GM11168 (cell line): ENCODE measurements at regions not wholly inside any gene's neighbourhood (a gene's known extent, or its start where the extent isn't known, plus 50 kb on each side); places are given as distances from the start of the nearest gene placed in this dataset.

ENCODE experiments used
- in situ Hi-C: fragments of 300-500 bp; cut with MboI; formaldehyde crosslinking; loops from one replicate; pipeline ENCODE4 v1.12.0; 2022; ENCODE audit warnings: low sequenced_read_pairs; ENCODE audit not compliant: unreplicated experiment

DNA sequence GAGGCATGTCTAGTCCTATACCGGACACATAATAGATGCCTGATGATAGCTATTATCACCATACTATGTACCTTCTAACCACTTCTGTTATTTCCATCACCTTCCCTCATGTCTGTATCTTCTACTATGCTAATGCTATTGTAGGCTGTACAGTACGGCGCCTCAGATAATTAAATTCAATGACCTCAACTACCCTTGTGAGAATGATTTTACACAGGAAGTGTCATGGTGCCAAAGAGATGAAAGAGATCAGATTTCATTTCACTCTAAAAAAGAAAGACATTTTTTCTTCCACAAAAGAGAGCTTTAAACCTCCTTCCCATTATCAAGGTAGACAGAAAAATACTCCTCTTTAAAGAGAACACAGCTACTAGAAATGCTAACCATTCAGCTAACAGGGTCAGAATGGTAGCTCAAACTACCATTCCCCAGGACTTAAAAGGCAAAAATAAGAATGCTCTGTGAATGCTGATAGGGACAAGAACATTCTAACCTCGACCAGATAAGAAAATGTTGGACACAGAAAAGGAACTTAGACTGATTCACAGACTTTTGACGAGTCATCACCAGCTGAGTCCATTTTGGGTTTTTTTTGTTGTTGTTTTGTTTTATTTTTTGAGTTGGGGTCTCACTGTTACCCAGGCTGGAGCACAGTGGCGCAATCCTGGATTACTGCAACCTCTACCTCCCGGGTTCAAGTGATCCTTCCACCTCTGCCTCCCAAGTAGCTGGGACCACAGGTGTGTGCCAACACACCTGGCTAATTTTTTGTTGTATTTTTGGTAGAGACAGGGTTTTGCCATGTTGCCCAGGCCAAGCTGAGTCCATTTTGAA lies 99.2 kb upstream of the RAPGEF2 start:
- in situ Hi-C loops, result loop anchor here (10.0 kb wide), 1 partner anchor 119 kb away; no protein-coding TSS in a partner anchor

DNA sequence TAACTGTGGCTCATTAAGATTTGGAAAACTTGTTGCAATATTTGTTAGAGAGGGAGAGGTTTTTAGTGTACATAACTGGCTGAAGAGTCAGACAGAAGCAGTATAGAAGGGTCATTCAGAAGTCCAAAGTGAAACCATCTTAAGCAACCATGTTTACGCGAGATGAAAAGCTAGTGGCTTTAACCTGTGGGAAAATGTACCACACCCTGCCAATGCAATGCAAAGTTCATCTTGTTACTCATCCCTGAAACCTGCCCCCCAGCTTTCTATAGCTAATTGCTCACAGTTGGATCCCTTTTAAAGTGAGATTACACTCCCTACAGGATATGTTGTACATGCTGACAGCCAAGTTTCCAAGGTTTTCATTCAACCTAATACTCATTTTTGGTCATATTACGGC lies 96.7 kb upstream of the RAPGEF2 start:
- in situ Hi-C loops, result loop anchor here (10.0 kb wide), 1 partner anchor 121 kb away; no protein-coding TSS in a partner anchor

GRCh38 chr4:159008671-159009070 lies 94.2 kb upstream of the RAPGEF2 start:
- in situ Hi-C loops, result loop anchor here (10.0 kb wide), 1 partner anchor 124 kb away; no protein-coding TSS in a partner anchor

- in situ Hi-C loops, result loop anchor here (10.0 kb wide), 1 partner anchor 125 kb away; no protein-coding TSS in a partner anchor
Observed at GRCh38 chr4:159009521-159009920, 93.4 kb upstream of the RAPGEF2 start.

- in situ Hi-C loops, result no loop called here
Observed at GRCh38 chr4:159010100-159010499, 92.8 kb upstream of the RAPGEF2 start.

GRCh38 chr4:159010563-159011260 lies 92.2 kb upstream of the RAPGEF2 start:
- in situ Hi-C loops, result no loop called here

DNA sequence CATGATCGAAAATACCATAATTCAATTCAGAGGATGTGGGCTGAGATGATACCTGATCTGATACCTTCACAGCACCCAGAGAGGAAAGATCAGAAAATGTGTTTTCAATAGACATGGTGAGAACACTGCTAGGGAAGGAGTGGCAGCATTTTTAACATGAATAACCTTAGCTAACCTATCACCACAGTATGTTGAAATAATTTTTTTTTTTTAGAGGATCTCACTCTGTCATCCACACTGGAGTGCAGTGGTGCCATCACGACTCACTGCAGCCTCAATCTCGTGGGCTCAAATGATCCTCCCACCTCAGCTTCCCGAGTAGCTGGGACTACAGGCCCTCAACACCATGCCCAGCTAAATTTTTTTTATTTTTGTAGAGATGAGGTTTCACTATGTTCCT lies 90.5 kb upstream of the RAPGEF2 start:
- in situ Hi-C loops, result no loop called here

- in situ Hi-C loops, result no loop called here
Observed at GRCh38 chr4:159013692-159014091, 89.2 kb upstream of the RAPGEF2 start.

DNA sequence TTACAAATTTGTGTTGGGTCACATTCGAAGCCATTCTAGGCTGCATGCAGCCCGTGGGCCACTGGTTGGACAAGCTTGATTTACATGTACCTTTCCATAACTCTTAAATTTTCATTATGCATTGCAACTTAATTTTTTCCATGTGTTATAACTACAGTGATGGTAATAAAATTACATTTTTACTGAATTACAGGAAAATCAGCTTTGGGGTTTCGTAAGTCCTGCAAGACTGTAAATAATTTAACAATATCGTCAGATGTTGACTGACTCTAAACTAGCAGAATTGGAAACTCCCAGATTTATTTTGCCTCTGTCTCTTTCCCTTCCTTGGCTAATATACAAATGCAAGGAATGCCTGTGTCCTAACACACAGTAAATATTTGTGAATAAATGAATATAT lies 88.0 kb upstream of the RAPGEF2 start:
- in situ Hi-C loops, result no loop called here

DNA sequence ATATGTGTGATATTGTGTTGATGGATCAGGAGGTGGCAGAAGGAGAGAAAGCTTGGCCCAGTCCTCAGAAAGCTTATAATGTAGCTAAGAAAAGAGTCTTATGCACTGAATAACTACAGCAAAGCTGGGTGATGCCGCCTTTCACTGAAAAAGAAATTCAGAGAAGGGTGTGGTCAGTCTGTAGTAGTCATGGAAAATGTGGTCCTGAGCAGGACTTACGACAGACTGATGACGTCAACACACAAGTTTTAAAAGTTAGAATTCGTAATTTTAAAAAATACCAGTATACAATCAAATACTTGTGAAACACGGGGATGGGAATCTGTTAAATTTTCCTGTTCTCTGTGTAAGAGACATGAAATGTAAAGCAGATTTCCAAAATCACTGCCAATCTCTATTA lies 87.0 kb upstream of the RAPGEF2 start:
- in situ Hi-C loops, result no loop called here

- in situ Hi-C loops, result no loop called here
Observed at GRCh38 chr4:159016593-159017024, 86.3 kb upstream of the RAPGEF2 start.

DNA sequence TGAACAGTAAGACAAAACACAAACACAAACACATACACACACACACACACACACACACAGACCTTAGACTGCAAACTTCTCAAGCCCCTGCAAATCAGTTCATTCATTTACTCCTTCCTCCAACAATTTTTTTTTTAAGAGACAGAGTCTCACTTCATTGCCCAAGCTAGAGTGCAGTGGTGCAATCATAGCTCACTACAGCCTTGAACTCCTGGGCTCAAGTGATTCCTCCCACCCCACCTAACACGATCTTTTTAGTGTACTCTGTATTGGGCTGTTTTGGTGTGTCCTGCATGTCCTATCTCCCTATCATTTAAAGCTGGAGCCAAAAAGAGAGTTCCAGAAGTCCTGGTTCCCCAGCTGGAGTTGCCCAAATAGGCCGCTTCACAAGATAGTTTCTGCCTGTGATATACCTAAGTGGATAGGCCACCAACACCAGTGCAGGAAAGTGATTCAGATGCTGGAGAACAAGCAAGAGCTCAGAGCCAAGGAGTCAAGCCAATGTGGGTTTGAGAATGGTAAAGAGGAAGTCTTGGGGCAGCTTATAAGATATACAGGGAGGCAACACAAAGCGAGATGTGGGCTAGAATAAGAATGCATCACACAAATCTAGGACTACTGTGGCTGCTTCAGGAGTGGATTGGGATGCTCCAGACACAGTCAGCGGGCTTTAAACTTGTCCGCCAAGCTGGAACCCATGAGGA lies 85.4 kb upstream of the RAPGEF2 start:
- in situ Hi-C loops, result no loop called here

- in situ Hi-C loops, result no loop called here
Observed at GRCh38 chr4:159018062-159018629, 84.7 kb upstream of the RAPGEF2 start.

- in situ Hi-C loops, result no loop called here
Observed at GRCh38 chr4:159019356-159019755, 83.5 kb upstream of the RAPGEF2 start.

DNA sequence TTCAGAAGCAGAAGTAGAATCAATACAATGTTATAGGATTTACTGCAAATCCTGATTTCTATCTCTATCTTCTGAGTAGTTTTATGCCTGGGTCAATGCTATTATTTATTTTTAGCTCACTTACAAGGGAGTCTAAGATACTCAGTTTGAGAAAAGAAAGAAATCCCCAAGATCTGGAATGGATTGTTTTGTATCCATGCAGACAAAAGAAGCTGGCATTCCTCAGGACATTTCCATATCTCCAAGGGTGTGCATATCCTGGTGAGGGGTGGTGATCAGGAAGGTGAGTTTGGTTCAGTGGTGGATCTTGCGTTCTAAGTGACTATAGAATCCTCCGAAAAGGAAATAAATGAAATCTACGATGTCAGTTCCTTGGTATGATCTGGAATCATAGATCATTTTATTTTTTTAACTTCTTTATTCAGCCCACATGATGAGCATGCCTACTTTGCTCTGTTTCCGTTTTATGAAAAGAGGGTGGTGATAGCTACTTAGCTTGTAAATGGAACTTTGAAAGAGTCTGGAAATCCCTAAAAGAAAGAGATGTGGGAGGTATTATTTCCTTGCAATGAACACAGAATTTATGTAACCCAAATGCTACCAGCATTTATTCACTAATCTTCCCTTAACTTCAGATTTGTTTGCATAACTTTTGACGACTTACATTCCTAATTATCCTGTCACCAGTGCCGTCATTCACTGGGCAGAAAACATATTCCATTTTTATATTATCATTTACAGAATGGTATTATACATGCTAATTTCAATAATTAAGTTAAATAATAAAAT lies 81.1 kb upstream of the RAPGEF2 start:
- in situ Hi-C loops, result no loop called here

GRCh38 chr4:159023741-159024140 lies 79.1 kb upstream of the RAPGEF2 start:
- in situ Hi-C loops, result no loop called here

- in situ Hi-C loops, result no loop called here
Observed at GRCh38 chr4:159024266-159024665, 78.6 kb upstream of the RAPGEF2 start.

DNA sequence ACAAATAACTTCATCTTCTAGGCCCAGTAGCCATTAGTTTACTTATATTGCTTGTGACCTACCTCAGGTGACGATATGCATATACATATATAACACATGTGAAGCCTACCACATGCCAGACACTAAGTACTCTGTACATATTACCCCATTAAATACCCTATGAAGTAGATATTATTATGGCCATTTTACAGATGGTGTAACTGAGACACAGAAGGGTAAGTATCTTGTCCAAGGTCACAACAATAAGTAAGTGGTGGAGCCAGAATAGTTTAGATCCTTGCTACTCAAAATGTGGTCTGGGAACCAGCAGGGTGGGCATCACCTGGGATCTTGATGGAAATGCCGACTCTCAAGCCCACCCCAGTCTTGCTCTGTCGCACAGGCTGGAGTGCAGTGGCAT lies 78.1 kb upstream of the RAPGEF2 start:
- in situ Hi-C loops, result no loop called here

DNA sequence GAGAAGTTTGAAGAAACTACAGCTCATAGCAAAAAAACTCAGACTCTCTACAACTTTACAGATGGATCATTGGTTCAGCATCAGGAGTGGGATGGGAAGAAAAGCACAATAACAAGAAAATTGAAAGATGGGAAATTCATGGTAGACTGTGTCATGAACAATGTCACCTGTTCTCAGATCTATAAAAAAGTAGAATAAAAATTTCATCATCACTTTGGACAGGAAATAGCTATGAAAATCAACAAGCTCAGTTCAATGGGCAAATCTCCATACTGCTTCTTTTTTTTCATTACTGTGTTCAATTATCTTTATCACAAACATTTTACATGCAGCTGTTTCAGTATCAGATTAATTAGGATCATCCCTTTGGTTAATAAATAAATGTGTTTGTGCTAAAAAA lies 76.5 kb upstream of the RAPGEF2 start:
- in situ Hi-C loops, result no loop called here

- in situ Hi-C loops, result no loop called here
Observed at GRCh38 chr4:159027535-159027934, 75.3 kb upstream of the RAPGEF2 start.
